ENCODE measurements at regions not wholly inside any gene's neighbourhood (a gene's known extent, or its start where the extent isn't known, plus 50 kb on each side); places are given as distances from the start of the nearest gene placed in this dataset.
"Not testable (repeated sequence)": the region's sequence is repeated elsewhere in the genome, so short reads cannot be mapped to it uniquely, and the experiment has no call there.

GRCh38 chr1:87986130-87986866 is 657.6 kb downstream of the LMO4 start:
- H3K36me3 Mint-ChIP-seq, result no peaks in the 10 kb centered on the region
- H3K4me1 Mint-ChIP-seq, result no peaks in the 10 kb centered on the region
- no peak overlapping the region for H3K27ac ChIP-seq (ENCODE audit: low read depth, low read length)
- H3K4me3 Mint-ChIP-seq, result no peak overlapping the region
- no peaks in the 10 kb centered on the region for H3K36me3 ChIP-seq (ENCODE audit: insufficient read depth, low read length)
- no peaks in the 10 kb centered on the region for H3K9me3 Mint-ChIP-seq
- no peak for DNase-seq
- ChIA-PET CTCF (no interaction called here), POLR2A (no interaction called here)
- no peak overlapping the region for H3K4me3 ChIP-seq (ENCODE audit: low read length)
- no peaks in the 10 kb centered on the region for H3K27me3 ChIP-seq (ENCODE audit: insufficient read depth, low read length, poor library complexity, severe bottlenecking)
- no peaks in the 10 kb centered on the region for H3K9me3 ChIP-seq (ENCODE audit: low read length)
- H3K27ac Mint-ChIP-seq, result no peak overlapping the region
- H3K4me1 ChIP-seq (ENCODE audit: insufficient read depth, low read length), result no peaks in the 10 kb centered on the region
- H3K27me3 Mint-ChIP-seq, result peaks cover 1 to 7% of the 10 kb centered on the region in 2 donors

- ChIA-PET CTCF (interaction anchor here (1.3 kb wide), 1 partner anchor 35 kb away, joined by 3 read pairs; no protein-coding TSS in a partner anchor), POLR2A (no interaction called here)
- no peaks in the 10 kb centered on the region for H3K36me3 Mint-ChIP-seq
Measured at GRCh38 chr1:87989346-87989745, 660.7 kb downstream of the LMO4 start.

GRCh38 chr1:87992536-87992935 is 663.9 kb downstream of the LMO4 start:
- H3K4me1 Mint-ChIP-seq, H3K9me3 Mint-ChIP-seq, CTCF ChIA-PET: not testable (repeated sequence)

More at GRCh38 chr1:87989346-87989745, 660.7 kb downstream of the LMO4 start:
- H3K4me1 Mint-ChIP-seq, result no peaks in the 10 kb centered on the region
- H3K4me1 ChIP-seq (ENCODE audit: insufficient read depth, low read length), result no peaks in the 10 kb centered on the region
- H3K4me3 Mint-ChIP-seq, result no peak overlapping the region
- H3K27me3 Mint-ChIP-seq, result peaks cover 0 to 3% of the 10 kb centered on the region in 2 donors
- no peaks in the 10 kb centered on the region for H3K9me3 ChIP-seq (ENCODE audit: low read length)
- H3K27ac ChIP-seq (ENCODE audit: low read depth, low read length), result no peak overlapping the region
- H3K27ac Mint-ChIP-seq, result no peak overlapping the region
- H3K36me3 ChIP-seq (ENCODE audit: insufficient read depth, low read length), result no peaks in the 10 kb centered on the region
- DNase-seq, result no peak
- no peaks in the 10 kb centered on the region for H3K27me3 ChIP-seq (ENCODE audit: insufficient read depth, low read length, poor library complexity, severe bottlenecking)
- H3K9me3 Mint-ChIP-seq, result no peaks in the 10 kb centered on the region
- no peak overlapping the region for H3K4me3 ChIP-seq (ENCODE audit: low read length)

GRCh38 chr1:87993051-87993450 is 664.4 kb downstream of the LMO4 start:
- Mint-ChIP-seq H3K27ac (no peak overlapping the region), H3K4me3 (no peak overlapping the region), H3K4me1 (no peaks in the 10 kb centered on the region), H3K9me3 (no peaks in the 10 kb centered on the region), H3K36me3 (no peaks in the 10 kb centered on the region), H3K27me3 (peaks cover 0 to 2% of the 10 kb centered on the region in 2 donors)
- no peak for DNase-seq
- no peaks in the 10 kb centered on the region for H3K27me3 ChIP-seq (ENCODE audit: insufficient read depth, low read length, poor library complexity, severe bottlenecking)
- no peak overlapping the region for H3K4me3 ChIP-seq (ENCODE audit: low read length)
- ChIA-PET CTCF (no interaction called here), POLR2A (no interaction called here)
- no peaks in the 10 kb centered on the region for H3K4me1 ChIP-seq (ENCODE audit: insufficient read depth, low read length)
- H3K27ac ChIP-seq (ENCODE audit: low read depth, low read length), result no peak overlapping the region
- no peaks in the 10 kb centered on the region for H3K36me3 ChIP-seq (ENCODE audit: insufficient read depth, low read length)
- no peaks in the 10 kb centered on the region for H3K9me3 ChIP-seq (ENCODE audit: low read length)

More at GRCh38 chr1:87992536-87992935, 663.9 kb downstream of the LMO4 start:
- H3K27ac ChIP-seq (ENCODE audit: low read depth, low read length); H3K36me3 ChIP-seq (ENCODE audit: insufficient read depth, low read length); H3K9me3 ChIP-seq (ENCODE audit: low read length); DNase-seq; H3K4me3 ChIP-seq (ENCODE audit: low read length); H3K36me3 Mint-ChIP-seq; H3K27ac Mint-ChIP-seq; H3K27me3 Mint-ChIP-seq; POLR2A ChIA-PET; H3K27me3 ChIP-seq (ENCODE audit: insufficient read depth, low read length, poor library complexity, severe bottlenecking); H3K4me3 Mint-ChIP-seq; H3K4me1 ChIP-seq (ENCODE audit: insufficient read depth, low read length): not testable (repeated sequence)

- ChIA-PET CTCF (no interaction called here), POLR2A (no interaction called here)
- no peak overlapping the region for H3K4me3 Mint-ChIP-seq
- H3K36me3 ChIP-seq (ENCODE audit: insufficient read depth, low read length), result no peaks in the 10 kb centered on the region
- H3K9me3 Mint-ChIP-seq, result no peaks in the 10 kb centered on the region
- H3K4me3 ChIP-seq (ENCODE audit: low read length), result no peak overlapping the region
- no peak for DNase-seq
- H3K9me3 ChIP-seq (ENCODE audit: low read length), result no peaks in the 10 kb centered on the region
- no peak overlapping the region for H3K27ac ChIP-seq (ENCODE audit: low read depth, low read length)
- H3K27me3 ChIP-seq (ENCODE audit: insufficient read depth, low read length, poor library complexity, severe bottlenecking), result no peaks in the 10 kb centered on the region
- H3K36me3 Mint-ChIP-seq, result no peaks in the 10 kb centered on the region
- H3K4me1 Mint-ChIP-seq, result no peaks in the 10 kb centered on the region
- H3K4me1 ChIP-seq (ENCODE audit: insufficient read depth, low read length), result no peaks in the 10 kb centered on the region
- H3K27ac Mint-ChIP-seq, result no peak overlapping the region
- peaks cover 4 to 15% of the 10 kb centered on the region in 2 donors for H3K27me3 Mint-ChIP-seq
Measured at GRCh38 chr1:87999852-88000251, 671.2 kb downstream of the LMO4 start.

GRCh38 chr1:88001460-88001859 is 672.8 kb downstream of the LMO4 start:
- no peak overlapping the region for H3K27ac ChIP-seq (ENCODE audit: low read depth, low read length)
- no peaks in the 10 kb centered on the region for H3K4me1 ChIP-seq (ENCODE audit: insufficient read depth, low read length)
- Mint-ChIP-seq H3K4me1 (no peaks in the 10 kb centered on the region), H3K36me3 (no peaks in the 10 kb centered on the region), H3K4me3 (no peak overlapping the region), H3K27ac (peak overlapping the region in 1 of 8 donors; percentile 21), H3K27me3 (peaks cover 4 to 15% of the 10 kb centered on the region in 2 donors), H3K9me3 (peaks cover 0 to 3% (median 0%) of the 10 kb centered on the region in 5 donors)
- ChIA-PET POLR2A (no interaction called here), CTCF (no interaction called here)
- no peak for DNase-seq
- no peaks in the 10 kb centered on the region for H3K9me3 ChIP-seq (ENCODE audit: low read length)
- H3K36me3 ChIP-seq (ENCODE audit: insufficient read depth, low read length), result no peaks in the 10 kb centered on the region
- H3K27me3 ChIP-seq (ENCODE audit: insufficient read depth, low read length, poor library complexity, severe bottlenecking), result no peaks in the 10 kb centered on the region
- H3K4me3 ChIP-seq (ENCODE audit: low read length), result no peak overlapping the region

- Mint-ChIP-seq H3K4me1 (no peaks in the 10 kb centered on the region), H3K27ac (no peak overlapping the region), H3K27me3 (peaks cover 4 to 19% of the 10 kb centered on the region in 2 donors), H3K9me3 (peaks cover 0 to 3% (median 0%) of the 10 kb centered on the region in 5 donors), H3K4me3 (no peak overlapping the region), H3K36me3 (no peaks in the 10 kb centered on the region)
- Histone ChIP-seq H3K4me3 (ENCODE audit: low read length) (no peak overlapping the region), H3K36me3 (ENCODE audit: insufficient read depth, low read length) (no peaks in the 10 kb centered on the region), H3K9me3 (ENCODE audit: low read length) (no peaks in the 10 kb centered on the region), H3K27ac (ENCODE audit: low read depth, low read length) (no peak overlapping the region), H3K4me1 (ENCODE audit: insufficient read depth, low read length) (no peaks in the 10 kb centered on the region), H3K27me3 (ENCODE audit: insufficient read depth, low read length, poor library complexity, severe bottlenecking) (no peaks in the 10 kb centered on the region)
- DNase-seq, result no peak
- POLR2A ChIA-PET, result no interaction called here
- CTCF ChIA-PET, result no interaction called here
Measured at GRCh38 chr1:88003255-88003654, 674.6 kb downstream of the LMO4 start.

GRCh38 chr1:88009916-88010315 is 674.2 kb upstream of the PKN2 start:
- Histone ChIP-seq H3K9me3 (ENCODE audit: low read length) (no peaks in the 10 kb centered on the region), H3K36me3 (ENCODE audit: insufficient read depth, low read length) (no peaks in the 10 kb centered on the region), H3K4me3 (ENCODE audit: low read length) (no peak overlapping the region), H3K27me3 (ENCODE audit: insufficient read depth, low read length, poor library complexity, severe bottlenecking) (no peaks in the 10 kb centered on the region), H3K4me1 (ENCODE audit: insufficient read depth, low read length) (no peaks in the 10 kb centered on the region), H3K27ac (ENCODE audit: low read depth, low read length) (no peak overlapping the region)
- CTCF ChIA-PET, result no interaction called here
- no peaks in the 10 kb centered on the region for H3K36me3 Mint-ChIP-seq
- no peaks in the 10 kb centered on the region for H3K4me1 Mint-ChIP-seq
- no peak for DNase-seq
- peaks cover 2 to 11% of the 10 kb centered on the region in 2 donors for H3K27me3 Mint-ChIP-seq
- H3K9me3 Mint-ChIP-seq, result peaks cover 0 to 3% (median 0%) of the 10 kb centered on the region in 5 donors
- no peak overlapping the region for H3K4me3 Mint-ChIP-seq
- no peak overlapping the region for H3K27ac Mint-ChIP-seq
- POLR2A ChIA-PET, result no interaction called here

All from CD8-positive, alpha-beta memory T cell (primary cell).